ENCODE measurements at regions not wholly inside any gene's neighbourhood (a gene's known extent, or its start where the extent isn't known, plus 50 kb on each side); places are given as distances from the start of the nearest gene placed in this dataset.

DNA sequence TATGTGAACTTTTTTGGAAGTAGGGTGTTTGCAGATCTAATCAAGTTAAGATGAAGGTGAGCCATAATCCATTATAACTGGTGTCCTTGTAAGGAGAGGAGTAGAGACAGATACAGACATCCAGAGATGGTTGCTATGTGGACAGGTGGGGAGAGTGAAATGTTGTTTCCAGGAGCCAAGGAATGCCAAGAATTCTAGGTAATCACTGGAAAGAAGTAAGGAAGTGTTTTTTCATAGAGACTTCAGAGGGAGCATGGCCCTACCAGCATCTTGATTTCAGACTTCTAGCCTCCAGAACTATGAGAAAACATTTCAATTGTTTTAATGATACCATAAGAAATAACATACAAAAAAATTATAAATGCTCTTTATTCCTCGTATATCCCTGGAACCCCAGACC lies 320.5 kb upstream of the ANO3 start:
- TF ChIP-seq, protein P1, sequence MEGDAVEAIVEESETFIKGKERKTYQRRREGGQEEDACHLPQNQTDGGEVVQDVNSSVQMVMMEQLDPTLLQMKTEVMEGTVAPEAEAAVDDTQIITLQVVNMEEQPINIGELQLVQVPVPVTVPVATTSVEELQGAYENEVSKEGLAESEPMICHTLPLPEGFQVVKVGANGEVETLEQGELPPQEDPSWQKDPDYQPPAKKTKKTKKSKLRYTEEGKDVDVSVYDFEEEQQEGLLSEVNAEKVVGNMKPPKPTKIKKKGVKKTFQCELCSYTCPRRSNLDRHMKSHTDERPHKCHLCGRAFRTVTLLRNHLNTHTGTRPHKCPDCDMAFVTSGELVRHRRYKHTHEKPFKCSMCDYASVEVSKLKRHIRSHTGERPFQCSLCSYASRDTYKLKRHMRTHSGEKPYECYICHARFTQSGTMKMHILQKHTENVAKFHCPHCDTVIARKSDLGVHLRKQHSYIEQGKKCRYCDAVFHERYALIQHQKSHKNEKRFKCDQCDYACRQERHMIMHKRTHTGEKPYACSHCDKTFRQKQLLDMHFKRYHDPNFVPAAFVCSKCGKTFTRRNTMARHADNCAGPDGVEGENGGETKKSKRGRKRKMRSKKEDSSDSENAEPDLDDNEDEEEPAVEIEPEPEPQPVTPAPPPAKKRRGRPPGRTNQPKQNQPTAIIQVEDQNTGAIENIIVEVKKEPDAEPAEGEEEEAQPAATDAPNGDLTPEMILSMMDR (conservative IDR thresholded peaks at IDR 0.05; ENCODE audit: low read length): no peak
- TF ChIP-seq EZH2phosphoT487 (IDR thresholded peaks at IDR 0.05; ENCODE audit: borderline replicate concordance, low read depth, low read length): no peak
